SK-N-SH treated with all-trans-retinoic acid at 6 μM for 48 hours (cell line): ENCODE measurements at regions not wholly inside any gene's neighbourhood (a gene's known extent, or its start where the extent isn't known, plus 50 kb on each side); places are given as distances from the start of the nearest gene placed in this dataset.

Source experiments
- GLIS3 ChIP-seq: fragments of 250-450 bp; sonication (Bioruptor Pico); IDR thresholded peaks from 2 replicates; pipeline ENCODE4 v1.5.0; 2020; ENCODE audit warnings: mild to moderate bottlenecking, moderate library complexity
- ISL1 ChIP-seq: fragments of 250-450 bp; sonication (Bioruptor Pico); IDR thresholded peaks from 2 replicates; pipeline ENCODE4 v2.1.2; 2022; ENCODE audit warnings: mild to moderate bottlenecking, moderate library complexity
- PATZ1 ChIP-seq: fragments of 250-450 bp; sonication (Bioruptor Pico); IDR thresholded peaks from 2 replicates; pipeline ENCODE4 v1.8.0; 2020; ENCODE audit warnings: mild to moderate bottlenecking, moderate library complexity, borderline replicate concordance
- RARB ChIP-seq: fragments of 250-450 bp; sonication (Bioruptor Pico); IDR thresholded peaks from 2 replicates; pipeline ENCODE4 v1.8.0; 2021; ENCODE audit warnings: mild to moderate bottlenecking, moderate library complexity
- TCF4 ChIP-seq: fragments of 250-450 bp; sonication (Bioruptor Pico); IDR thresholded peaks from 2 replicates; pipeline ENCODE4 v1.8.0; 2021; ENCODE audit warnings: mild to moderate bottlenecking, moderate library complexity, borderline replicate concordance
- ZNF8 ChIP-seq: fragments of 450-650 bp; formaldehyde crosslinking; IDR thresholded peaks from 2 replicates; pipeline ENCODE4 v1.5.0; 2020; ENCODE audit warnings: mild to moderate bottlenecking, moderate library complexity

GRCh38 chr7:15831606-15832005 is 145.1 kb upstream of the MEOX2 start:
- no peak for TF ChIP-seq GLIS3
- no peak for TF ChIP-seq TCF4 (CRISPR knock-in tag)
- TF ChIP-seq PATZ1 (CRISPR knock-in tag) = no peak
- TF ChIP-seq ISL1 (CRISPR knock-in tag) = no peak
- TF ChIP-seq ZNF8 (CRISPR knock-in tag) = no peak
- TF ChIP-seq RARB (CRISPR knock-in tag) = no peak
